DLD1 (cell line): ENCODE measurements at regions not wholly inside any gene's neighbourhood (a gene's known extent, or its start where the extent isn't known, plus 50 kb on each side); places are given as distances from the start of the nearest gene placed in this dataset.

Source experiments
- in situ Hi-C: cut with HindIII; loops from 2 replicates; pipeline ENCODE4 v1.10.0; 2017; ENCODE audit warnings: low sequenced_read_pairs

- in situ Hi-C loops: no loop called here
These were observed 65.7 kb upstream of the FRMD4B start for GRCh38 chr3:69451594-69451993.

GRCh38 chr3:69448877-69449276 is 63.0 kb upstream of the FRMD4B start:
- in situ Hi-C loops: no loop called here

- in situ Hi-C loops: no loop called here
These were observed 60.6 kb upstream of the FRMD4B start for GRCh38 chr3:69446402-69447072.

- in situ Hi-C loops: no loop called here
These were observed 59.6 kb upstream of the FRMD4B start for GRCh38 chr3:69445498-69445897.

GRCh38 chr3:69445024-69445423 is 59.1 kb upstream of the FRMD4B start:
- in situ Hi-C loops: no loop called here

- in situ Hi-C loops: no loop called here
These were observed 57.6 kb upstream of the FRMD4B start for GRCh38 chr3:69443457-69443920.

GRCh38 chr3:69442771-69443311 is 57.0 kb upstream of the FRMD4B start:
- in situ Hi-C loops: no loop called here

- in situ Hi-C loops: no loop called here
These were observed 55.8 kb upstream of the FRMD4B start for GRCh38 chr3:69441732-69442131.

GRCh38 chr3:69441040-69441439 is 55.2 kb upstream of the FRMD4B start:
- in situ Hi-C loops: no loop called here

GRCh38 chr3:69439643-69440270 is 53.9 kb upstream of the FRMD4B start:
- in situ Hi-C loops: no loop called here

- in situ Hi-C loops: no loop called here
These were observed 52.6 kb upstream of the FRMD4B start for GRCh38 chr3:69438476-69438875.

- in situ Hi-C loops: no loop called here
These were observed 49.7 kb upstream of the FRMD4B start for GRCh38 chr3:69435274-69436265.
